ENCODE measurements at regions not wholly inside any gene's neighbourhood (a gene's known extent, or its start where the extent isn't known, plus 50 kb on each side); places are given as distances from the start of the nearest gene placed in this dataset.

DNA sequence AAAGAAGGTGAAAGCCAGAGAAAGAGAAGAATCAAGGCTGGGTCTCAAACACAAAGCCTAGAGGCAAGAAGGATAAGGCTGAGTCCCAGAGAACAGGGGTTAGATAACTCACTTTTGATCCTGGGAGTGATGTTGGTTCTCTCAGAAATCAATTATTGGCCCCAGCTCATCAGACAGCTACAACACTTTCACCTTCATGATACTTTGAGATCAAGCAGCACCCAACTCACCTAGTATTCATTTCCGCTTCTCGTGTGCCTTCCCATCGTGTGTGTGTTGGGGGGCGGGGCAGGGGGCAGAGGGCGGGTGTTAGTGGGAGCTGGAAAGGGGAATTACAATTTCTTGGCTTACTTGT lies 92.2 kb upstream of the RAD23B start:
- H3K4me3 ChIP-seq (ENCODE audit: low read depth, low read length), result no peak overlapping the region
- TF ChIP-seq, protein P1, sequence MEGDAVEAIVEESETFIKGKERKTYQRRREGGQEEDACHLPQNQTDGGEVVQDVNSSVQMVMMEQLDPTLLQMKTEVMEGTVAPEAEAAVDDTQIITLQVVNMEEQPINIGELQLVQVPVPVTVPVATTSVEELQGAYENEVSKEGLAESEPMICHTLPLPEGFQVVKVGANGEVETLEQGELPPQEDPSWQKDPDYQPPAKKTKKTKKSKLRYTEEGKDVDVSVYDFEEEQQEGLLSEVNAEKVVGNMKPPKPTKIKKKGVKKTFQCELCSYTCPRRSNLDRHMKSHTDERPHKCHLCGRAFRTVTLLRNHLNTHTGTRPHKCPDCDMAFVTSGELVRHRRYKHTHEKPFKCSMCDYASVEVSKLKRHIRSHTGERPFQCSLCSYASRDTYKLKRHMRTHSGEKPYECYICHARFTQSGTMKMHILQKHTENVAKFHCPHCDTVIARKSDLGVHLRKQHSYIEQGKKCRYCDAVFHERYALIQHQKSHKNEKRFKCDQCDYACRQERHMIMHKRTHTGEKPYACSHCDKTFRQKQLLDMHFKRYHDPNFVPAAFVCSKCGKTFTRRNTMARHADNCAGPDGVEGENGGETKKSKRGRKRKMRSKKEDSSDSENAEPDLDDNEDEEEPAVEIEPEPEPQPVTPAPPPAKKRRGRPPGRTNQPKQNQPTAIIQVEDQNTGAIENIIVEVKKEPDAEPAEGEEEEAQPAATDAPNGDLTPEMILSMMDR (IDR thresholded peaks at IDR 0.05; ENCODE audit: low read depth, low read length), result no peak
- in situ Hi-C loops (cut with HindIII; ENCODE audit: low sequenced_read_pairs), result no loop called here
- DNase-seq (ENCODE audit: low read depth, low spot score), result no peak

DNA sequence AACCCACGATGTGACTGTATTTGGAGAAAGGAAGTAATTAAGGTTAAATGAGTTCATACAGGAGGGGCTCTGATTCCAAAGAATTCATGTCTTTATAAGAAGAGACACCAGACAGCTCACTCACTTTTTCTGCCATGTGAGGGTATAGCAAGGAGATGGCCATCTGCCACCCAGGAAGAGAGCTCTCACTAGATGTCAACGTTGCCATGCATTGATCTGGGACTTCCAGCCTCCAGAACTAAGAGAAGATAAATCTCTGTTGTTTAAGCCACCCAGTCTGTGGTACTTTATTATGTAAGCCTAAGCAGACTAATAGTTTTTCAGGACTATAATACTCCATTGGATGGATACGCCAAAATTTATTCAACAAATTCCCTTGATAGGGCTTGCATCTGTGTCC lies 89.8 kb upstream of the RAD23B start:
- no peak overlapping the region for H3K4me3 ChIP-seq (ENCODE audit: low read depth, low read length)
- in situ Hi-C loops (cut with HindIII; ENCODE audit: low sequenced_read_pairs), result no loop called here
- no peak for DNase-seq (ENCODE audit: low read depth, low spot score)
- TF ChIP-seq, protein P1 (IDR thresholded peaks at IDR 0.05; ENCODE audit: low read depth, low read length), result no peak

DNA sequence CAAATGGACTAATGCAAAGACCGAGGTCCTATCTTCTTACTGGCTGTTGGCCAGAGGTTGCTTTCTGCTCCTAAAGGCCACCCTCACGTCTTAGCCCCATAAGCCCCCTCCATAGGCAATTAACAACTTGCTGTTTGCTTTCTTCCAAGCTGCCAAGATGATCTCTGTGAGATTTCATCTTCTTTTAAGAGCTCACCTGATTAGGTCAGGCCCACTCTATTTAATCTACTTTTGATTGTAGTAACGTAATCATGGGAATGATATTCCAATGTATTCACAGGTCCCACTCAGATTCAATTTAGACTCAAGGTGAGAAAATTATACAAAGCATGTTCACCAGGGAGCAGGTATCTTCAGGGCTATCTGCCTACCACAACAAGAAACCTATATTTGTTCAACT lies 84.4 kb upstream of the RAD23B start:
- DNase-seq (ENCODE audit: low read depth, low spot score), result no peak
- TF ChIP-seq, protein P1 (IDR thresholded peaks at IDR 0.05; ENCODE audit: low read depth, low read length), result no peak
- no peak overlapping the region for H3K4me3 ChIP-seq (ENCODE audit: low read depth, low read length)
- in situ Hi-C loops (cut with HindIII; ENCODE audit: low sequenced_read_pairs), result no loop called here

DNA sequence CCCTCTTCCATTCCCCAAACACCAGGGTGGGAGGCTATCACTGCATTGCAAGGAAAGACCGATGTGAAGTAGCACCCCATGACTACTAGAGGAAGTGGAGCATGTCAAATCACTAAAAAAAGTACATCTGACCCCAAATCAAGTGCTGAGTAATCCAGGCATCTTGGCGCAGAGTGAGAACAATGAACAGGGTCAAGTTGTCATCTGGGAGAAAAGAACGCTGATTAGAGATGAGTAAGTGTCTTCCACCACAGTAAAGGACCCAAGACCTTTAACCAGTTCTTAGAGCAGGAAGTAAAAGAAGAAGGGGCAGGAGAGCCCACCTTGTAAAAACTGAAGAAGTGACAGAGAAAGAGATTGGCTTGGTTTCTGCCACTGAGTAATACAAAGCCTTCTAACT lies 75.0 kb upstream of the RAD23B start:
- DNase-seq (ENCODE audit: low read depth, low spot score), result peak; percentile 67
- in situ Hi-C loops (cut with HindIII; ENCODE audit: low sequenced_read_pairs), result no loop called here
- TF ChIP-seq, protein P1 (IDR thresholded peaks at IDR 0.05; ENCODE audit: low read depth, low read length), result no peak

DNA sequence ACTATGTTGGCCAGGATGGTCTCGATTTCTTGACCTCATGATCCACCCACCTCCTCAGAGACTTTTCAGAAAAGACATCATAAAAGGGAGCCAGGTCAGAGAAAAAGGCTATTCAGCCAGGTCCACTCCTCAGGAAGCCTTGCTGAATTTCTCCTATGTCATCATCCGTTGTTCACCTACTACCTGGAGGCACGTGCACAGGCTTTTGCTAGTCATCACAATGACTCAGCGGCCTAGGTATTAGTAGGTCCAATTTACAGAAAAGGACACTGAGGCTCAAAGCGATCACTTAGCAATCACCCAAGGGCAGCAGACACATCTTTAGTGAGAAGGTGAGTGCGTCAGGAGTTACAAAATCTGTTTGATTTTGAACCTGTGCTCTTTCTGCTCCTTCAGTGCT lies 72.3 kb upstream of the RAD23B start:
- DNase-seq (ENCODE audit: low read depth, low spot score), result no peak
- TF ChIP-seq, protein P1 (IDR thresholded peaks at IDR 0.05; ENCODE audit: low read depth, low read length), result no peak
- in situ Hi-C loops (cut with HindIII; ENCODE audit: low sequenced_read_pairs), result no loop called here
- H3K4me3 ChIP-seq (ENCODE audit: low read depth, low read length), result no peak overlapping the region

More for the DNA sequence above, 75.0 kb upstream of the RAD23B start:
- no peak overlapping the region for H3K4me3 ChIP-seq (ENCODE audit: low read depth, low read length)

DNA sequence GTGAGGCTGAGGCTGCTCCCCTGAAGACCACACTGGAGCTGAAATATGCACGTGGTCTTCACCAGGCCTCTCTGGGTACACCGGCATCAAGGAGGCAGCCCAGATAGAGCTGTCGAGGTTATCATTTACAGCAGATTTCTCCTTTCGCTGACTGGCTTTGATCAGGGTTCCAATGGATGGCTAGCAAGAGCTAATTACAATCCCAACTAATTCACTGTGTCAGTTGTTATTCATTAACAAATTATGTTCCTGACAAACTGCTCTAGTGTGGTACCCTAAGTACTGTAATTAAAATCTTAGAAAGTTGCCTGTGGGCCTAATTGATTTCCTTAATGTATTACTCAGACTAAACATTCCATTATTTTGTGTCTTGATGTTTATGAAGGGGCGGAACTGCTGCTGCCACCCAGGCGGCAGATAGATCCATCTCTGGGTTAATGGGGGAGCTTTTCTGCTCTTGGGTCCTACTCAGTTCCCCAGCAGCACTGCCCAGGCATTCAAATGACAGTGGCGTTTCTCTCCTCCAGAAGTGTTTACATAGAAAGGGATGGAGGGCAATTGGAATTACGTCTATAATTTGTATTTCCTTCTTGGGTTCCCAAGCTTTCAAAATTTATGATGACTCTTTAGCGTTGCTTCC lies 71.7 kb upstream of the RAD23B start:
- in situ Hi-C loops (cut with HindIII; ENCODE audit: low sequenced_read_pairs), result no loop called here
- TF ChIP-seq, protein P1 (IDR thresholded peaks at IDR 0.05; ENCODE audit: low read depth, low read length), result no peak
- no peak overlapping the region for H3K4me3 ChIP-seq (ENCODE audit: low read depth, low read length)
- DNase-seq (ENCODE audit: low read depth, low spot score), result no peak

DNA sequence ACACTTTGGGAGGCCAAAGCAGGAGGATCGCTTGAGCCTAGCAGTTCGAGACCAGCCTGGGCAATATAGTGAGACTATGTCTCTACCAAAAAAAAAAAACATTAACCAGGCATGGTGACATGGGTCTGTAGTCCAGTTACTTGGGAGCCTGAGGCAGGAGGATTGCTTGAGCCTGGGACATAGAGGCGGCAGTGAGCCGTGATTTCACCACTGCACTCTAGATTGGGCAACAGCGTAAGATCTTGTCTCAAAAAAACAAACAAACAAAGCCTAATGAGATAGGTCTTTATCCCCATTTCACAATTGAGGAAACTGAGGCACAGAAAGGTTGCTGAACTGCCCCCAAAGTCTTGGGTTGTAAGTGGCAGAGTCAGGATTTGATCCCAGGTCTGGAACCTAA lies 70.5 kb upstream of the RAD23B start:
- in situ Hi-C loops (cut with HindIII; ENCODE audit: low sequenced_read_pairs), result no loop called here
- TF ChIP-seq, protein P1 (IDR thresholded peaks at IDR 0.05; ENCODE audit: low read depth, low read length), result no peak
- DNase-seq (ENCODE audit: low read depth, low spot score), result no peak
- no peak overlapping the region for H3K4me3 ChIP-seq (ENCODE audit: low read depth, low read length)
